KG1 (cell line): ENCODE measurements at regions not wholly inside any gene's neighbourhood (a gene's known extent, or its start where the extent isn't known, plus 50 kb on each side); places are given as distances from the start of the nearest gene placed in this dataset.

Source experiments
- DNase-seq: peaks from one replicate; lab custom pipeline; 2025; lab: John Stamatoyannopoulos, UW

DNA sequence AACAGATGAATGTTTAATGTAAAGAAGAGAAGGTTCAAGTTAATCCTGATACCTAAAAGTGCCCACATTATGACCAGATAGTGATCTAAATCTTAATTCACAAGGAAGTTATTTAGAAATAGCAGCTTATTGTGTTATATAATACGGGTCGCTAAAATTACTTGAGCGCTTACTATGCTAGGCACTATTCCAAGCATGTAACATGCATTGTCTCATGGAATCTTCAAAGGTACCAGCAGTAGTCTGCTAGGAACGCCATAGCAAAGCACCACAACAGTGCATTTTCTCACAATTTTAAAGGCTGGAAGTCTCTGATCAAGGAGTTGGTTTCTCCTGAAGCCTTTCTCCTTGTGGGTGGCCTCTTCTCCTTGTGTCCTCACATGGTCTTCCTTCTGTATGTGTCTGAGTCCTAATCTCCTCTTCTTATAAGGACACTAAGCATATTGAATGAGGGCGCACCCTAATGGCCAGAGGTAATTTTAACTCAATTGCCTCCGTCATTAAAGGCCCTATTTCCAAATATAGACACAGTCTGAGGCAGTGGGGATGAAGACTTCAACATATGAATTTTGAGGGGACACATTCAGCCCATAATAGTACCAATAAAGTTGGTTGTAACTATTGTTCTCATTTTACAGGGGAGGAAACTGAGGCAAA lies 118.4 kb downstream of the LRRC30 start:
- DNase-seq: no peak

DNA sequence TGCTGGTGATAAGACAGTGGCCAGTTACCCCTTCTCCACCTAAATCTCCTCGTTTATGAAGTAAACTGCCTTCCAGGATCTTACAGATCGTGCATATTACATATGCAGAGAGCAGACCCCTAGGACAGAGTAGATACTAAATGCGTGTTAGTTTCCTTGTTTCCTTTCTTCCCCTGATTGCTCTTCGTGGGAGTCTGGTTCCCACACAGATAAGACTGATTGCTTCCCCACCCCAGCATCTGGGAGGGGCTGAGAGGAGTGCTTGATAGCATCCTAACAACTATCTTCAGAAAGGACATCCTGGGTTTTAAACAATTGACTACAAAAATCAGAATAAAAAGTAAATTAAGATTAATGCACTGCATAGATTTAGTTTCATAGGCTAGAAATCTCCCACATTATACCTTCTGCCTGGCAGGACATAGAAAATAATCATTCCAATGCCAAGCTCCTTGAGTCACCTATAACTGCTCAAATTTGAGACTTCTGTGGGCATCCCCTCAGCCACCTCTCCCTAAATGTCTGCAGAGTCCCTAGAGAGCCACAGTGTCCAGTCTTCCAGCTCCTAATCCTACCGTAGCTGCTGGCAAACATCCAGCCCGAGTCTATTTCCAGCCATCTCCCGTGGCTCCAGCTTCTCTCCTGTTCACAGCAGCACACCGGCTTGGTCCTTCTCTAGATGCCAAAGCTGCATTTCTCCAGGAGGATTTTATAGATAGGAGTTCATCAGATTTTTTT lies 128.3 kb downstream of the LRRC30 start:
- DNase-seq: no peak

DNA sequence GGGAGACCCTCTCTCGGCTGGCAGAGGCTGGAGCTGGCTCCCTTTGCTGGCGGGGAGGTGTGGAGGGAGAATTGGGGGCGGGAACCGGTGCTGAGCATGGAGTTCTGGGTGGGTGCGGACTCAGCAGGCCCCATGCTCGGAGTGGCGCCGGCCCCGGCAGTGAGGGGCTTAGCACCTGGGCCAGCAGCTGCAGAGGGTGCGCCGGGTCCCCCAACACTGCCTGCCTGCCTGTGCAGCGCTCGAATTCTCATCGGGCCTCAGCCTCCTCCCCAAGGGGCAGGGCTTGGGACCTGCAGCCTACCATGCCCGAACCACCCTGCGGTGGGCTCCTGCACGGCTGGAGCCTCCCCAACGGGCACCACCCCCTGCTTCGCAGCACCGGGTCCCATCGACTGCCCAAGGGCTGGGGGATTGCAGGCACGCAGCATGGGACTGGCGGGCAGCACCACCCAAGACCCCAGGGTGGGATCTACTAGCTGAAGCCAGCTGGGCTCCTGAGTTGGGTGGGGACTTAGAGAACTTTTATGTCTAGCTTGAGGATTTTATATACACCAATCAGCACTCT lies 129.8 kb downstream of the LRRC30 start:
- no peak for DNase-seq

DNA sequence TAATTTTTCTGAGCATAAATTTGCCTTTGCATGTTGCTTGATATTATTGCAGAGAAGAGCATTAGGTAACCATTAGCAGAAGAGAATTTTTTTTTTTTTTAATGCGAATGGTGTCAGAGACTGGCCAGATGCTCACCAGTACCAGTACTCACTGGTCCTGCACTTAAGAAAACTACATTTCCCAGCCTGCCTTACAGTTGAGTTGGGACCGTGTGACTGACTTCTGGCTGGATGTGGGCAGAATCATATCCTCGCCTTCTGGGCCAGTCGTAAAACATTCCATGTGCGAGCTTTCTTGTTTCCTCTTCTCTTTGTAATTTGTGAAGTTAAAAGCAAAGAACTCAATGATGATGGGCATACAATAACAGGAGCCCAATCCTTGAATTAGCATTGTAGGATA lies 132.4 kb downstream of the LRRC30 start:
- no peak for DNase-seq

DNA sequence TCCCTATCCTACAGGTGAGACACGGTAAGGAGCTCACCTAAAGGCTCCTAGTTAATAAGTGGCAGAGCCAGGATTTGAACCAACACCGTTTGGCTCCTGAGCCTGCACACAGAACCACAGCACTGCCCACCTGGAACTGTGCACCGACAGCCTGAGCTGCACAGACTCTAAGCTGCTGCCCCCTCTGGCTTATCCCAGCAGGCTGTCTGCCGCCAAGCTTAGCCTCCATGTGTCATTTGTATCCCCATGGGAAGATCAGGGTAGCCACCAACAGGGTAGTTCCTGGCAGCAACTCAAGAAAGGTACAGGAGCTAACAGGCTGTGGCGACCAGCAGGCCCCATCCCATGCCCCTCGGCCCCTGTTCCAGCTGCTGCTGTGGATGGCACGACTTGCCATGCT lies 135.7 kb downstream of the LRRC30 start:
- DNase-seq: no peak

DNA sequence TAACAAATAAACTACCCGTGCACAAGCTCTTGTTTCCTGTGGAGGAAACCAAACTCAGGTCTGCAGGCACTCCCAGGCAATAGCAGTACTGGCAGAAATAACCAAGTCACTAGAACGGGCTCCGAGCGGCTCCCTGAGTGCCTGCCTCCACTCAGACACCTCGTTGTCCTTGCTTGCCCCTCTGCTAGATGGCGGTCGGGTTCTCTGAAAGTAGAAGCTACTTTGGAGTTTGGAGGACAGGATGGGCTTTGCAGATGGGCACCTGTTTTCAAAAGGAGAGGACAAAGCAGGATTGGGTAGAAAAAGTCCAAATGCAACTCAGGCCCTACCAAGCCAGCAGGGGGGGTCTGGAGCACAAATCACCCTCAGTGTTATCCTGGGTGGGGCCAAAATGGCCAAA lies 136.4 kb downstream of the LRRC30 start:
- no peak for DNase-seq

DNA sequence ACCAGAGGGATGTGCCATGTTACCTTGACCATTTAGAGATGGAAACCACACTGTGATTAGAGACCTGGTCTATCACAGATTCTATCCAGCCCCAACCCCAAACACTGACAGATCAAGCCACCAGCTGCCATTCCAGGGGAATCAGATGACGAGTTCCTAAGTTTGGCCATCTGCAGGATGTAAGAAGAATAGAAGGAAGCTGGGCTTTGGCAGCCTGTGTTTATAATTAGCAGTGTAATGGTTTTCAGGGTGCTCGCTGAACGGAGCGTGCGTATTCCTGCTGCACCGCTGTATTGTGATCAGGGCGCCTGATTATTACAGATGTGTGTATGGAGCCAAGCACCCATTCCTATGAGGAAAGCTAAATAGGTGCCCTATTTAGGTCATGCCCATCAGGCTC lies 138.1 kb downstream of the LRRC30 start:
- no peak for DNase-seq

DNA sequence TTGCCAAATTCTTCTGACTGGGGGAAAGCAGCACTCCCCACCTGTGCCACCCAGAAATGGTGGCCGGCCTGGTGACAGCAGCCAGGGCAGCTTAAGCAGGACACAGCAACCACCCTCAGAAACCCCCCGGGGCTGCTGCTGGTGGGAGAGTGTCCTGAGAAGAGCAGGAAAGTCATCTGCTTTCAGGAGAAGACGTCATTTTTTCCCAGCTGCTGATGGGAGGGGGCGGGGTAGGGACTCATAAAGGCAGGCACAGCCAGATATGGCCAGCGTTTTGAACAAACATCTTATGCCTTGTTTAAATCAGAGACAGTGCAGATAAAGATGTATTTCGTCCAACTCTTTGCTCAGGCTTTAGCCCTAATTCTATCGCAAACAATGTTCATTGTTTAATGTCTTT lies 139.5 kb downstream of the LRRC30 start:
- no peak for DNase-seq

DNA sequence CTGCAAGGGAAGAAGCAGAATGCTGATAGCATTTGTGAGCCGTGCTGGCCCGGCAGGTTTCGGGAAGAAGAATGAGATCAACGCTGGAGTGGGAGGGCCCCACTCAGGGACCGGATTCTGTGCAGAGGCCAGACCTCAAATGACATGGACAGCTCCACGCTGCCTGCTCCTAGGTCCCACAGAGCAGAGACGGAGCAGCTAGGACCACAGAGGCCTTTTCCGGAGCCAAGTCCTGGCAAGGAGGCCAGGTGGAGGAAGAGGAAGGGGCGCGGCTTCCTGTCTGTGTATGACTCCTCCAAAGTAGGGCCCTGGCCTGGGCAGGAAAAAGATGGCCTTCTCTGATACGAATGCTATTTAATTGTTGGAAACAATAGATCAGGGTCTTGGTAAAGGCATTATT lies 139.9 kb downstream of the LRRC30 start:
- peak; percentile 42 for DNase-seq

DNA sequence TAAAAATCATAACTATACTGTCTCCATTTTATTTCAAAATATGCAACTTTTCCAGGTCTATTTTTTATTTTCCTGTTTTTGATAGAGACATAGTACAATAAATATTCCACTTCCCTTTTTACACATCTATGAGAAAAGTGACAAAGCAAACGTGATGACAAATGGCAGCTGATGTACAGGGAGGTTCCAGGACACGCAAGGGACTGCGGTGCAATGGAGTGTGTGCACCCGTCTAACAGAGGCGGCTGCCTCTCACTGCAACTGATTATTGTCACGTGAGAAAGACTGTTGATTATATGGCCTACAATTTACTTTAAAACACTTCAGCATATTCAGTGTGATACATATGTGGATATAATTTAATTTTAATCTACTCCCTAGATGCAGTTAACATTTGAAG lies 142.6 kb downstream of the LRRC30 start:
- no peak for DNase-seq

DNA sequence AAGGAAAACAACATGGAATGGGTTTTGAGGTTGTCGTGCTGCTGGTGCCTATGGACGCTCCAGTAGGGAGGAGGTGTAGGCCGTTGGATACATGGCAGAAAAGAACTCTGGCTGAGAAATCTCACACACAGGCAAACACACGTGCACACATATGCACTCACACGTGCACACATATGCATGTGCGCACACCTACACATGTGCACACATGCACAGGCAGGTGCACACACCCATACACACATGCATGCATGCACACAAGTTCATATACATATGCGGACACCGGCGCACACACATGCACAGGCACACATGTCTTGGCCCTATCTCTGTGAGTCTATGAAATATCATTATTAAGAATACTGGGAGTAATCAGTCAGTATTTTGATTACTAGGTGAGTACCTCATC lies 150.4 kb downstream of the LRRC30 start:
- no peak for DNase-seq

DNA sequence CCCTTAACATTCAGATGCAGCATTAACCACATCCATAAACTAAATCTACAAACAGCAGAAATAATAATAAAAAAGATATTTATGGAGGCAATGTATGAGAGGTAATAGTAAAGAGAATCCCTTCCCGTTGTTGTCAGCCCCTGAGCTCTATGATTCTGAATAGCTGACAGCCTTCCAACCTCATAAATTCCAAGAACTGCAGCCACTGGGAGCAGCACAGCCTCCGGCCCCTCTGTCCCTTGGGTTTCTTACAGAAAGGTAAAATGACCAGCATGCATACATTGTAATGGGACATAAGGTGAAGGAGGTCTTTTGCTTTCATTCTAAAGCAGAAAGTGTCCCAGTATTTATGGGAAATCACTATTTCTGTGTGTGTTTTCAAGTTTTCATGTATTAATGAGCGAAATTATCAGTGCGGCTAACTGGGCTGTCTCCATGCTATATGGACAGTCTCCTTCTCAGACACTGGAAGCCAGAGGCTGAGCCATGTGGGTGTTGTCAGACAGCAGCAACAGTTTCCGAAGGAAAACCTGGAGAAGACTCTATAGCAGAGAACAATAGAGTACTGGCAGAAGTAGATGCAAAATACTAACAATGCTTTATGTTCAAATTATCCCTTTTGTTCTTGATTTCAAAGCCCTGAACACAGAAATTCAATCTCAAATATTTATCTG lies 151.6 kb downstream of the LRRC30 start:
- no peak for DNase-seq

DNA sequence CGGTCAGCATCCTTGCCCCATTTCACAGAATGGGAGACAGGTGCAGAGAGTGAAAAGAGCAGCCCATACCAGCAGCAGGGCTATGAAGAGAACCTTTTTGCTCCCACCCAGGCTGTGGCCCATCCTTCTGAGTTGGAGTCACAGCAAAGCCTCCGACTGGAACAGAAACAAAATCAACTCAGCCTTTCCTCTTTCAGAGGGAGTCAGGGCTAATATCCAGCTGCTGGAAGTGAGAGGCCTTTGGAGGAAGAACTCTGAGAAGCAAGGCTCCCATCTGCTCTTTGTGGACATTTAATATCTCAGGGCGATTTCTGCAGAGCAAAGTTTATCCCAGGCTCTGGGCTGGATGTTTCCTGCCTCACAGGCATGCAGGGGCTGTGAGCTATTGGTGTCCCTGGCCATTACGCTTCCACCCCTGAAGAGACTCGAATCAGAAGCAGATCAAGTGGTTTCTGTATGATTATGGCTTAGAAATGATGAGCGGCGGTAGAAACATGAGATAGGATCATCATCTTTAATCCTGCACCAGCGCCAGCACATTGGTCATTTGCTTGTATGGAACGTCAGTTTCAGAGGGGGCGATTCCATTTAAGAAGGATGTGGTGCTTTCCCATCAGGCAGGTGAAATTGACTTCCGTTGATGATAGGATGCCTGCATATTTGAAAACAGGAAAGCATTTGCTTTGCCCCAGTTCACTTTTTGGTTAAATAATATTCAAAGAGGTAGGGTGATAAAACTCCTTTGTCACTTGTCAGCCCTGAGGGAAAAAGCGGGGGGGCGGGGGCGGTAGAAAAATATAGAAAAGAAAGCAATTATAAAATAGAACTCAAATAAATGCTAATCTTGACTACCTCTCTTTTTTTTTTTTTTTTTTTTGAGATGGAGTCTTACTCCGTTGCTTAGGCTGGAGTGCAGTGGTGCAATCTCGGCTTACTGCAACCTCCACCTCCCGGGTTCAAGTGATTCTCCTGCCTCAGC lies 152.4 kb downstream of the LRRC30 start:
- DNase-seq: no peak

DNA sequence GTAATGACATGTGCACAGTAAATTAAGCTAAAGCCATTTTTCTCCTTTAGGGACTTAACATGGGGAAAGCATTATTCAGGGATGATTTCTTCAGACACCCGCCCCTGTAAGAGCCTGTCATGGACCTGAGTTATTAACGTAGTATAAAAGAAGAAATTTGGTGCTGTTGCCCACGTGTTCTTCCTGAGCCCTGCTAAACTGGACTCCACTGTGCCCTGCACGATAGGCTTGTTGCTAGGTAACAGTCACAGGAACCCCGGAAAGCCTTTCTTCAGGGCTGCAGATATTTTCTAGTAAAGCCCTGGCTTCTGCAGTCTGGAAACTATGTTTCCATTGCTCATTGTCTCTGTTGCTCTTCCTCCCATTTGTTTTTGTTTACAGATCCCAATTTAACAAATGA lies 157.9 kb downstream of the LRRC30 start:
- no peak for DNase-seq

DNA sequence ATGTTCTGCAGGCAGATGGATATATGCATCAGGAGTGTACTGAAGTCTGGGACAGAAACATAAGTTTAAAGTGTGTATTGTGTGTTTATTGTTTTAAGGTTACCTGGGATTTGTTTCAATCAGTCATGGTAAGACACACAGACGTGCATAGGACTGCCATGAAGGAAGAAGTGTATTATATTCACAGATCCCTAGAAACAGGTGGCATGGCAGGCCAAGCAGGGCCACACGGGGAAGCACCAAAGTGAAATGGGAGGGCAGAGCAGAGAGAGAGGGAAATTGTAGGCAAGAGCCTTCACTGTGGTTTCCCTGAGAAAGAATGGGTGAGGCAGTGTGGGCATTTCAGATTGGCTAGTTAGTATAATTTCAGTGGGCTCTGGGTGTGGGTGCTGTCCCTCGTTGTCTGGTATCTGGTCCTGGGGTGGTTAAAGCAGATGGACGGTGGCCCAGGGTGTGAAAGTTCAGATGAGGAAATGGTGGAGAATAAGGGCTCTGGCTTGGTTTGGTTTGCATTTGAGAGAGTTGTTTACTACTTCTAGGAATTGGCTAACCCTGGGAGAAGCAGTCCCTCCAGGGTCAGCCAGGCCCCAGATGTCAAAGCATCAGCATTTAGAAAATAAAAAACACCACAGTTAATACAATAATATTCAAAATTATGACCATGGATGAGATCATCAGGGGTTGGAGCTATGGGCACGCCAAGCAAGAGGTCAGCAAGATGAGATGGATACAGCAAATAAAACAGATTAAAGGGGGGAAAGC lies 160.0 kb downstream of the LRRC30 start:
- DNase-seq: no peak

DNA sequence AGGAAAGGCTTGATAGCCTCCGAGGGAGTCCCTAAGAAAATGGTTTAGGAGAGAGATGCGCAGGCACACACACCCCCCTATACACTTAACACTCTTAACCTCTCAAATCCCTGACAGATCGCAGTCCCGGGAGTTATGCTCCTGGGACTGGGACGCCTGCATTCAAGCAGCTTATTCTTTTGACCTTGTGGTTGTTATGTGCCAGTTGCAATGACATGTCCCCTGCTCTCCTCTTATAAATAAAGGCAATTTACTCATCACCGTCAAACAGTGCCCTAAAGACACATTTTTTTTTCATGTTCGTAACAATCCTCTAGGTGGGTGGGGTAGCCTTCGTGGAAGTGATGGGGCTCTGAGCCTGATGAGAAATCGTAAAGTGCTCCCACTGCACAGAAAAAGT lies 162.2 kb downstream of the LRRC30 start:
- no peak for DNase-seq

DNA sequence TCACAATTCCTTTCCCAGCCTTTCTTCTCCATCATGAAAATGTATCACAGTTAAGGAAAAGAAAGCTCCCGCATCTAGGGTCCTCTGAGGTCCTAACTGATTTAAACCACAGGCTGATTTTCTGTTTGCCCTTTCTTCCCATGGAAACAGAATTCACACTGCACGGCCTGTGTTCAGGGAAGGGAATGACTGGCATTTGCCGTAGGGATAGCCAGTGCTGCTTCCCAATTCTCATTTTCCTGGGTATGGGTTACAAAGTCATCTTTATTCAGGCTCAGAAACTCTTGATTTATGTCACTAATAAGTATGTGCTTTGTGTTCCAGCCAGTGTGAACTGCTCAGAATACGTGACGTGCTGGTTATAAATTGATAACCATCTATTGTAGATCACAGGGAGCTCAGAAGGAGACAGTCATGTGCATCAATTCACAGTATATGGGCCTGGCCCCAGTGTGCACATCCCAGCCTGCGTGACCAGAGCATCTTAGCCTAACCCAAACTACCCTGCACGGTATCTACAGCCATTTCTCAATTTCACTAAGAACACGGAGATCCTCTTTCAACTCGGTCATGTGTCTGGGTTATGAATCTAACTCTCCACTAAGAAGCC lies 163.3 kb downstream of the LRRC30 start:
- no peak for DNase-seq

DNA sequence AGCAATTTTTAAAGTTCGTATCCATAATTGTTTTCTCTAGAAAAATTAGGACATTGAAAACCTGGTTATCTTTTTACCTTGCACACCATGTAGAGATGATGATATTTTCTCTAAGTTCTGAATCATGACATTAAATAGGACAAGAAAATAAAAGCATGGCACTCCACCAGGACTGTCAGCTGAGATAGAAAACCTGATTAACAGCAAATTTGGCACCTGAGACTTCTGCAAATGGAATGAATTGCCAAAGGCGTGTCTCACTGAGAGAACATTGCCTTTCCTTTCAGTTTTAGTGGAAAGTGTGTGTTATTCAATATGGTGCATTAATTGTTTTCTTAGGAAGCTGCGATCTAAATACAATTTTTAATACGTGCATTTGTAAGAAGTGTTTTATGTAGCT lies 164.7 kb downstream of the LRRC30 start:
- no peak for DNase-seq

DNA sequence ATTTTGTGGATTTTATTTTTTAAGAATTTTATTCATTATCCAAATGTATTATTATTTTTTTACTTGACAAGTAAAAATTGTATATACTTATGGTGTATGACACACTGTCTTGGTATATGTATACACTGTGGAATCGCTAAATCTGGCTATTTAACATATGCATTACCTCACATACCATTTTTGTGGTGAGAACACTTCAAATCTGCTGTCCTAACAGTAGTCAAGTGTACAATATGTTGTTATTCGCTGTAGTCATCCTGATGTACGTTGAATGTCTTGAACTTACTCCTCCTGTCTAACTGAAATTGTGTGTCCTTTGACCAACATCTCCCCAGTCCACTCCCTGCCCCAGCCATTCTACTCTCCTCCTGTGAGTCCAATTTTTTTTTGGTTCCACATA lies 153.2 kb upstream of the PTPRM start:
- DNase-seq: no peak

DNA sequence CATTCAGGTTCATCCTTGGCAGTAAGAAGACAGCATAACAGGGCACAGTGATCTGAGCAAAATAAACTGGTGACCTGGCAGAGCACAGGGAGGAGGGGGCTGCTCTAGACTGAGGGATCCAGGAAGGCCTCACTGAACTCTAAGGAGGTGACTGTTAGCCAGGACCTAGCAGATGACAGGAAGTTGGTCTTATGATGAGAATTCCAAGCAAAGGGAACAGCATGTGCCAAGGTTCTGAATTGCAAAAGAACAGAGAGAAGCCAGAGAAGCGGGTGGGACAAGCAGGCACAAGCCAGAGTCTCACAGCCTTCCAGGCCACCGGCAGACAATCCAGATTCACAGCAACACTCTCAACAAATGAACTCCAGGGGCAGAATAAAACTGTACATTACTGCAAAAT lies 152.7 kb upstream of the PTPRM start:
- DNase-seq: no peak
